ENCODE measurements at regions not wholly inside any gene's neighbourhood (a gene's known extent, or its start where the extent isn't known, plus 50 kb on each side); places are given as distances from the start of the nearest gene placed in this dataset.
"Not testable (repeated sequence)": the region's sequence is repeated elsewhere in the genome, so short reads cannot be mapped to it uniquely, and the experiment has no call there.

- ChIA-PET CTCF (no interaction called here), POLR2A (no interaction called here)
- TF ChIP-seq CTCF (IDR thresholded peaks at IDR 0.05; ENCODE audit: control extremely low read depth, extremely low read depth, low read depth, missing control alignments), result no peak
- DNase-seq (ENCODE audit: extremely low spot score), result no peak
Observed at GRCh38 chr4:137740141-137740540, 207.8 kb upstream of the PCDH18 start.

DNA sequence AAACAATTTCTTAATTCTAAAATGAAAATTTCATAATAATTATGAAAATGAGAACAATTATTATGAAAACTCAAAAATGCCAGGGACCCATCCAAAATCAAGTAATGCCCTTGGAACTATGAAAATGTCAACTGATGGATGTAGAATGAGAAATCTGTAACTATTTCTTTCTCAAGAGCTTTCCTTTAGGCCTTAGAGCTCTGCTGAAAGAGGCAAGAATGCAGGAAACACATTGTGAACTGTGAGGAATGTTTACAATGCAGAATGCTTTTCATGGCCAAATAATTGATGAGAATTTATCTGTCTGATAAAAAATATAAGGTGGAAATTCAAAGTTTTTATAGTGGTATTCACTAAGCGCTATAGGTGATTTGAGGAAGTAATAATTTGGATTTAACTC, 207.1 kb upstream of the PCDH18 start:
- DNase-seq (ENCODE audit: extremely low spot score), result no peak
- no peak for TF ChIP-seq CTCF (IDR thresholded peaks at IDR 0.05; ENCODE audit: control extremely low read depth, extremely low read depth, low read depth, missing control alignments)
- ChIA-PET CTCF (interaction anchor here (1.4 kb wide), 1 partner anchor 19 kb away, joined by 3 read pairs; no protein-coding TSS in a partner anchor), POLR2A (no interaction called here)

- ChIA-PET POLR2A (no interaction called here), CTCF (interaction anchor here (1.3 to 1.4 kb wide), 2 partner anchors 14 to 20 kb away, joined by 3 read pairs; no protein-coding TSS in a partner anchor)
- DNase-seq (ENCODE audit: extremely low spot score), result no peak
- no peak for TF ChIP-seq CTCF (IDR thresholded peaks at IDR 0.05; ENCODE audit: control extremely low read depth, extremely low read depth, low read depth, missing control alignments)
Observed at GRCh38 chr4:137738375-137738990, 206.2 kb upstream of the PCDH18 start.

DNA sequence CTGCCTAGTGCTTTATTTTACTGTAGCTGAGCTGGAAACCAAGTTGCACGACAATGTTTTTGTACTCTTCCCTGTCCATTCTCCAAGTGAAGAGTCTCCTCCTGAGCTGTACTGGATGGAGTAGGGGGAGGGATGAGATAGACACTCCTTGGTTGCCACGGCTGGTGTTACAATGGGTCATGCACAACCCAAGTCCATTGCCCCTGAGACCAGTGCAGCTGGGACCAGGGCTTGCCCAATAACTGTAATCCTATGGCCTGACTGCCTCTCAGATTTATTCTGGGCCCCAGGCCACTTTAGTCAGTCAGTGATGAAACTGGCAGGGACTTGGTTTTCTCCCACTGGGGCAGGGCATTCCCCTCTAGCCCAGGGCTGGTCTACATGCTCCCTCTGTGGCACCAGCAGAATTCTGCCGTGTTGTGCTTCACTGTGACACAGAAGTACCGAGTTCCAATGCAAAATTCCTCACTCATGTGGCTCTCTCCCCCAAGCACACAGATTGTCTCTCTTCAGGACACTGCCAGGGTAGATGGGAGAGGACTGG, 203.3 kb upstream of the PCDH18 start:
- ChIA-PET CTCF (no interaction called here), POLR2A (no interaction called here)
- TF ChIP-seq CTCF (IDR thresholded peaks at IDR 0.05; ENCODE audit: control extremely low read depth, extremely low read depth, low read depth, missing control alignments), result no peak
- no peak for DNase-seq (ENCODE audit: extremely low spot score)

- CTCF ChIA-PET, result interaction anchor here (0.6 to 2.1 kb wide), 3 partner anchors 9 to 1138 kb away, joined by 3 to 6 read pairs (median 3); no protein-coding TSS in a partner anchor
- DNase-seq (ENCODE audit: extremely low spot score), result peak; percentile 40
- TF ChIP-seq CTCF (IDR thresholded peaks at IDR 0.05; ENCODE audit: control extremely low read depth, extremely low read depth, low read depth, missing control alignments), result peak; percentile 40
- POLR2A ChIA-PET, result not testable (repeated sequence)
Observed at GRCh38 chr4:137733174-137734141, 201.2 kb upstream of the PCDH18 start.

GRCh38 chr4:137722910-137723309, 190.6 kb upstream of the PCDH18 start:
- DNase-seq (ENCODE audit: extremely low spot score), result no peak
- POLR2A ChIA-PET, result no interaction called here
- TF ChIP-seq CTCF (IDR thresholded peaks at IDR 0.05; ENCODE audit: control extremely low read depth, extremely low read depth, low read depth, missing control alignments), result no peak
- CTCF ChIA-PET, result no interaction called here
